Endothelial cell of umbilical vein (primary cell): ENCODE measurements at regions not wholly inside any gene's neighbourhood (a gene's known extent, or its start where the extent isn't known, plus 50 kb on each side); places are given as distances from the start of the nearest gene placed in this dataset.

ENCODE experiments used
- BruUV-seq: library from RNA; stranded (reverse); fragments of 400-500 nt; replicated peaks from 2 replicates; lab custom pipeline; 2021; lab: Mats Ljungman, UMichigan
- CTCF ChIA-PET: fragments of 300-600, 350-600 bp; sonication (Branson Sonifier 250); formaldehyde crosslinking; loops from one replicate; lab custom pipeline; 2021; ENCODE audit warnings: antibody characterized with exemption, inconsistent platforms; lab: Charles Lee
- POLR2A ChIA-PET: fragments of 300-600, 350-600 bp; sonication (Branson Sonifier 250); formaldehyde crosslinking; loops from one replicate; lab custom pipeline; 2021; ENCODE audit warnings: antibody characterized with exemption, inconsistent platforms; lab: Charles Lee
- DNase-seq: peaks from one replicate; pipeline ENCODE4 v3.0.0-alpha.2; 2011; ENCODE audit warnings: low read depth, low spot score
- FAIRE-seq: peaks from 2 replicates; lab custom pipeline; 2011; peaks lifted over from hg19 to GRCh38; lab: Jason Lieb, UNC
- H2AFZ ChIP-seq: 2 replicates; pipeline ENCODE4 v1.6.0; 2012; ENCODE audit warnings: low read depth, low read length, control low read depth, inconsistent platforms
- H3K27ac ChIP-seq: 2 replicates; pipeline ENCODE4 v1.5.1; 2011; ENCODE audit warnings: low read depth, mild to moderate bottlenecking, control low read depth, low read length, moderate library complexity; ENCODE audit not compliant: insufficient read depth
- H3K27me3 ChIP-seq, 2 experiments: 2 replicates each; pipeline versions ENCODE4 v1.6.0 to v1.6.1; 2011; ENCODE audit warnings: low read length in 2 of 2, mixed read lengths in 1 of 2; ENCODE audit not compliant: control insufficient read depth in 2 of 2, insufficient read depth in 2 of 2
- H3K36me3 ChIP-seq, 2 experiments: 2 replicates in 1 of 2; 3 replicates in 1 of 2; pipeline ENCODE4 v1.5.1; 2011; ENCODE audit warnings: low read length in 2 of 2, mild to moderate bottlenecking in 1 of 2, moderate library complexity in 1 of 2; ENCODE audit not compliant: control insufficient read depth in 2 of 2, insufficient read depth in 2 of 2; ENCODE audit errors: extremely low read depth in 1 of 2
- H3K4me1 ChIP-seq: 3 replicates; pipeline ENCODE4 v1.5.1; 2011; ENCODE audit warnings: mild to moderate bottlenecking, low read length; ENCODE audit not compliant: control insufficient read depth, insufficient read depth; ENCODE audit errors: extremely low read depth
- H3K4me2 ChIP-seq: 2 replicates; pipeline ENCODE4 v1.6.1; 2011; ENCODE audit warnings: low read length, control low read depth, mixed read lengths; ENCODE audit not compliant: insufficient read depth
- H3K4me3 ChIP-seq, 3 experiments: fragments of 200-600 bp in 1 of 3; sonication (generic), shearing (Covaris generic) in 1 of 3; replicated peaks in 1 of 3; 2 replicates each; pipeline ENCODE4 v1.5.1; 2011 to 2016; ENCODE audit warnings: control low read depth in 3 of 3, low read length in 3 of 3, mild to moderate bottlenecking in 2 of 3, inconsistent platforms in 1 of 3, low read depth in 1 of 3, moderate library complexity in 1 of 3; ENCODE audit not compliant: insufficient read depth in 1 of 3
- H3K79me2 ChIP-seq: 2 replicates; pipeline ENCODE4 v1.6.0; 2012; ENCODE audit warnings: low read length, inconsistent platforms; ENCODE audit not compliant: control insufficient read depth, insufficient read depth
- H3K9ac ChIP-seq: replicated peaks from 2 replicates; pipeline ENCODE3; 2011; ENCODE audit warnings: low read length, control low read depth; ENCODE audit not compliant: insufficient read depth; ENCODE audit errors: extremely low read depth
- H3K9me1 ChIP-seq: replicated peaks from 3 replicates; pipeline ENCODE4 v1.6.0; 2011; ENCODE audit warnings: mild to moderate bottlenecking, low read length; ENCODE audit not compliant: control insufficient read depth, insufficient read depth; ENCODE audit errors: extremely low read depth
- H3K9me3 ChIP-seq: replicated peaks from 2 replicates; pipeline ENCODE4 v1.5.1; 2012; ENCODE audit warnings: low read length, inconsistent platforms; ENCODE audit not compliant: control insufficient read depth, insufficient read depth
- H4K20me1 ChIP-seq: replicated peaks from 2 replicates; pipeline ENCODE3; 2011; ENCODE audit warnings: mild to moderate bottlenecking, low read length; ENCODE audit not compliant: control insufficient read depth, insufficient read depth; ENCODE audit errors: extremely low read depth
- CTCF ChIP-seq, 2 donors: IDR thresholded peaks; 1 replicate in 1 of 2; 2 replicates in 1 of 2; pipeline ENCODE4 v1.5.1; 2011; ENCODE audit warnings: low read length in 2 of 2, mild to moderate bottlenecking in 2 of 2, moderate library complexity in 2 of 2, control low read depth in 1 of 2, inconsistent platforms in 1 of 2, low read depth in 1 of 2; ENCODE audit not compliant: insufficient read depth in 1 of 2; ENCODE audit errors: extremely low read depth in 1 of 2
- EZH2 ChIP-seq: IDR thresholded peaks from 2 replicates; pipeline ENCODE4 v1.6.1; 2012; ENCODE audit warnings: borderline replicate concordance, low read depth, mild to moderate bottlenecking, moderate library complexity, low read length, inconsistent platforms; ENCODE audit not compliant: severe bottlenecking
- FOS ChIP-seq: IDR thresholded peaks from 2 replicates; pipeline ENCODE4 v1.6.1; 2011; ENCODE audit warnings: mild to moderate bottlenecking, low read length, moderate library complexity, borderline replicate concordance; ENCODE audit not compliant: insufficient read depth
- GATA2 ChIP-seq: IDR thresholded peaks from 2 replicates; pipeline ENCODE4 v1.7.0; 2011; ENCODE audit warnings: low read depth, mild to moderate bottlenecking, moderate library complexity, mixed read lengths, low read length; ENCODE audit not compliant: insufficient read length, insufficient read depth
- JUN ChIP-seq: IDR thresholded peaks from 2 replicates; pipeline ENCODE4 v1.6.1; 2011; ENCODE audit warnings: borderline replicate concordance, low read depth; ENCODE audit not compliant: insufficient read length, insufficient read depth
- MAX ChIP-seq: IDR thresholded peaks from 2 replicates; pipeline ENCODE4 v1.6.1; 2011; ENCODE audit not compliant: insufficient read depth, insufficient read length
- MYC ChIP-seq: IDR thresholded peaks from one replicate; pipeline ENCODE4 v1.6.1; 2011; ENCODE audit warnings: mild to moderate bottlenecking, low read depth, low read length
- POLR2A ChIP-seq: IDR thresholded peaks from 2 replicates; pipeline ENCODE4 v1.6.1; 2012; ENCODE audit warnings: low read depth, mild to moderate bottlenecking, control low read depth, low read length
- POLR2AphosphoS5 ChIP-seq: IDR thresholded peaks from 2 replicates; pipeline ENCODE4 v1.6.1; 2012; ENCODE audit warnings: low read depth, mild to moderate bottlenecking, control low read depth, low read length, moderate library complexity; ENCODE audit not compliant: insufficient read depth
- dilution Hi-C: fragments of 300-500 bp; cut with MboI; formaldehyde crosslinking; loops from one replicate; pipeline ENCODE4 v1.15.0; 2019; ENCODE audit warnings: low sequenced_read_pairs; ENCODE audit not compliant: extremely low pct_ligation_motif_present
- intact Hi-C: fragments of 100-400 bp; cut with micrococcal nuclease; formaldehyde crosslinking; loops from one replicate; pipeline ENCODE4 v1.10.0; 2022

- no peaks in the 10 kb centered on the region for H4K20me1 ChIP-seq
- no peaks in the 10 kb centered on the region for H3K79me2 ChIP-seq
- POLR2A ChIA-PET = no interaction called here
- no peaks in the 10 kb centered on the region for H3K9me1 ChIP-seq
- intact Hi-C loops (no loop called here), dilution Hi-C loops (no loop called here)
- TF ChIP-seq CTCF (IDR thresholded peaks at IDR 0.05; ENCODE audit: extremely low read depth in 1 of 2, insufficient read depth in 1 of 2, low read depth in 1 of 2, low read length in 2 of 2) (no peak), POLR2A (no peak), MAX (no peak), GATA2 (no peak), EZH2 (no peak), MYC (no peak), JUN (no peak), FOS (no peak), POLR2AphosphoS5 (no peak)
- H3K4me2 ChIP-seq = no peak overlapping the region
- H3K36me3 ChIP-seq = no peaks in the 10 kb centered on the region
- no peaks in the 10 kb centered on the region for H3K4me1 ChIP-seq
- peaks cover 17% of the 10 kb centered on the region for H3K9me3 ChIP-seq
- no peak overlapping the region for H3K27ac ChIP-seq
- DNase-seq (no peak), FAIRE-seq (no peak)
- H3K9ac ChIP-seq = no peak overlapping the region
- H3K4me3 ChIP-seq = no peak overlapping the region
- no peaks in the 10 kb centered on the region for H3K27me3 ChIP-seq
- BruUV-seq = no TSS peak
- CTCF ChIA-PET = no interaction called here
- no peak overlapping the region for H2AFZ ChIP-seq
Measured at GRCh38 chr22:48750826-48751440, 1076.7 kb downstream of the BRD1 start.
